Midbrain (tissue), 1 donor: ENCODE measurements at regions not wholly inside any gene's neighbourhood (a gene's known extent, or its start where the extent isn't known, plus 50 kb on each side); places are given as distances from the start of the nearest gene placed in this dataset.

Experiments used
- DNase-seq: peaks from one replicate; lab custom pipeline; 2025; lab: John Stamatoyannopoulos, UW

GRCh38 chr4:106677213-106677612, 308.6 kb upstream of the GIMD1 start:
- no peak for DNase-seq

- DNase-seq, result no peak
These were observed 307.8 kb upstream of the GIMD1 start for GRCh38 chr4:106676173-106676921.

GRCh38 chr4:106671716-106672115, 303.1 kb upstream of the GIMD1 start:
- no peak for DNase-seq

- no peak for DNase-seq
These were observed 302.4 kb upstream of the GIMD1 start for GRCh38 chr4:106670976-106671375.

- DNase-seq, result no peak
These were observed 290.8 kb upstream of the GIMD1 start for GRCh38 chr4:106659371-106659770.

GRCh38 chr4:106652095-106652494, 283.5 kb upstream of the GIMD1 start:
- DNase-seq, result no peak

- DNase-seq, result no peak
These were observed 282.1 kb upstream of the GIMD1 start for GRCh38 chr4:106650701-106651100.

- DNase-seq, result no peak
These were observed 278.9 kb upstream of the GIMD1 start for GRCh38 chr4:106647451-106647850.

GRCh38 chr4:106629268-106629625, 260.7 kb upstream of the GIMD1 start:
- DNase-seq, result no peak

- no peak for DNase-seq
These were observed 260.1 kb upstream of the GIMD1 start for GRCh38 chr4:106628586-106629267.

GRCh38 chr4:106627051-106627450, 258.5 kb upstream of the GIMD1 start:
- DNase-seq, result no peak

GRCh38 chr4:106624671-106625070, 256.1 kb upstream of the GIMD1 start:
- DNase-seq, result no peak

- no peak for DNase-seq
These were observed 250.4 kb upstream of the GIMD1 start for GRCh38 chr4:106618956-106619355.

GRCh38 chr4:106615961-106616360, 247.4 kb upstream of the GIMD1 start:
- DNase-seq, result no peak

- DNase-seq, result no peak
These were observed 246.9 kb upstream of the GIMD1 start for GRCh38 chr4:106615410-106615945.

GRCh38 chr4:106614441-106614840, 245.9 kb upstream of the GIMD1 start:
- DNase-seq, result no peak

- no peak for DNase-seq
These were observed 241.3 kb upstream of the GIMD1 start for GRCh38 chr4:106609917-106610316.

GRCh38 chr4:106607558-106607957, 239.0 kb upstream of the GIMD1 start:
- no peak for DNase-seq

GRCh38 chr4:106604319-106605051, 235.9 kb upstream of the GIMD1 start:
- no peak for DNase-seq

GRCh38 chr4:106603471-106603870, 234.9 kb upstream of the GIMD1 start:
- DNase-seq, result no peak

- DNase-seq, result no peak
These were observed 234.1 kb upstream of the GIMD1 start for GRCh38 chr4:106602711-106603110.

GRCh38 chr4:106601519-106601918, 232.9 kb upstream of the GIMD1 start:
- DNase-seq, result no peak

GRCh38 chr4:106595906-106596305, 227.3 kb upstream of the GIMD1 start:
- DNase-seq, result no peak
